Stomach (tissue), 8 donors: ENCODE measurements at regions not wholly inside any gene's neighbourhood (a gene's known extent, or its start where the extent isn't known, plus 50 kb on each side); places are given as distances from the start of the nearest gene placed in this dataset.

Experiments
- DNase-seq, 2 donors: peaks; one replicate each; pipeline versions ENCODE4 v3.0.0 to v3.0.0-alpha.2; 2013 to 2019
- H3K27ac ChIP-seq, 5 donors: fragments of 200-600 bp in 4 of 5; sonication (generic) in 4 of 5; one replicate each; pipeline ENCODE4 v1.5.1; 2013 to 2019; ENCODE audit warnings: mild to moderate bottlenecking in 1 of 5, moderate library complexity in 1 of 5
- H3K27me3 ChIP-seq, 3 donors: fragments of 200-600 bp; sonication (generic); one replicate each; pipeline ENCODE4 v1.5.1; 2017 to 2019; ENCODE audit warnings: mixed run types in 1 of 3
- H3K36me3 ChIP-seq, 4 donors: fragments of 200-600 bp; sonication (generic); 1 replicate in 3 of 4; 2 replicates in 1 of 4; pipeline ENCODE4 v1.5.1; 2016 to 2019
- H3K4me1 ChIP-seq, 4 donors: fragments of 200-600 bp; sonication (generic); one replicate each; pipeline ENCODE4 v1.5.1; 2016 to 2019
- H3K4me3 ChIP-seq, 4 donors: fragments of 200-600 bp; sonication (generic) in 3 of 4; one replicate each; pipeline ENCODE4 v1.5.1; 2016 to 2019; ENCODE audit warnings: mild to moderate bottlenecking in 1 of 4
- H3K9me3 ChIP-seq, 4 donors: fragments of 200-600 bp; sonication (generic); one replicate each; pipeline ENCODE4 v1.5.1; 2016 to 2019
- EP300 ChIP-seq: sonication (generic); formaldehyde crosslinking; IDR thresholded peaks from one replicate; pipeline ENCODE4 v1.6.1; 2017; ENCODE audit warnings: antibody characterized with exemption
- POLR2A ChIP-seq, 4 donors: fragments of 450-650 bp; IDR thresholded peaks; one replicate each; pipeline ENCODE4 v1.6.1; 2016; ENCODE audit warnings: antibody characterized with exemption in 4 of 4, control low read depth in 2 of 4, mild to moderate bottlenecking in 1 of 4, moderate library complexity in 1 of 4
- POLR2AphosphoS5 ChIP-seq, 3 donors: sonication (generic); formaldehyde crosslinking; IDR thresholded peaks; one replicate each; pipeline ENCODE4 v1.6.1; 2016; ENCODE audit warnings: antibody characterized with exemption in 3 of 3
- WGBS, 5 donors: extraction: QIAGEN DNeasy Blood & Tissue Kit in 3 of 5; methylation state at CpG; one replicate each; pipeline versions ENCODE4 v1.1.5 to v1.1.7; 2013 to 2018; 5-methylcytosine and 5-hydroxymethylcytosine counted together
- intact Hi-C: fragments of 100-400 bp; cut with DNase I; formaldehyde crosslinking; loops from one replicate; pipeline ENCODE4 v1.15.1; 2023; ENCODE audit warnings: low total_unique reads
- TF ChIP-seq, protein P1 (sequence below), 7 experiments: fragments of 450-650 bp in 4 of 7; fragments of 200-600 bp in 3 of 7; sonication (generic) in 3 of 7; IDR thresholded peaks; one replicate each; pipeline ENCODE4 v1.5.1; 2016 to 2019; ENCODE audit warnings: antibody characterized with exemption in 7 of 7, control low read depth in 2 of 7, mild to moderate bottlenecking in 1 of 7
- donor health status: healthy with polysubstance abuse.
- donor health status: Bipolar disorder and iron deficiency.
- donor health status: healthy.

DNA sequence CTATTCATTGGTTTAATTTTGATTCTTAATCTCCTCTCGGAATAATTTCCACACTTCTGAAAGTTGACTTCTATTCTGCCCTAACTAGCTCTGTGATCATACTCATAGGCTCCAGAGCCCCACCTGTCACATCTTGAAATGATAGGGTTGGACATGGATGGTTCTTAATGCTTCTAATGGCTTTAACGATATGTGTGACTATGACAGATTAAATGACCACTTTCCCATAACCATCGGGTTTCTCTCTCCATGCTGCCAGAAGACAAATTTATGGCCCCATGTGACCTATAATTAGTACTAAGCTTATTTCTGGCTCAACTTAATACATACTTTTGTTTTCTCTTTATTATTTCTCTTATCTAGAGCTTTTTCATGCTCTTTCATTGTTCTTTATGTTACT is 251.1 kb upstream of the TUT7 start:
- Histone ChIP-seq H3K9me3 (no peaks in the 10 kb centered on the region), H3K4me1 (no peaks in the 10 kb centered on the region), H3K27me3 (no peaks in the 10 kb centered on the region), H3K36me3 (no peaks in the 10 kb centered on the region), H3K4me3 (no peak overlapping the region), H3K27ac (no peak overlapping the region)
- no peak for DNase-seq
- no peak for TF ChIP-seq EP300
- TF ChIP-seq POLR2A (IDR thresholded peaks at IDR 0.05) = no peak
- TF ChIP-seq, protein P1, sequence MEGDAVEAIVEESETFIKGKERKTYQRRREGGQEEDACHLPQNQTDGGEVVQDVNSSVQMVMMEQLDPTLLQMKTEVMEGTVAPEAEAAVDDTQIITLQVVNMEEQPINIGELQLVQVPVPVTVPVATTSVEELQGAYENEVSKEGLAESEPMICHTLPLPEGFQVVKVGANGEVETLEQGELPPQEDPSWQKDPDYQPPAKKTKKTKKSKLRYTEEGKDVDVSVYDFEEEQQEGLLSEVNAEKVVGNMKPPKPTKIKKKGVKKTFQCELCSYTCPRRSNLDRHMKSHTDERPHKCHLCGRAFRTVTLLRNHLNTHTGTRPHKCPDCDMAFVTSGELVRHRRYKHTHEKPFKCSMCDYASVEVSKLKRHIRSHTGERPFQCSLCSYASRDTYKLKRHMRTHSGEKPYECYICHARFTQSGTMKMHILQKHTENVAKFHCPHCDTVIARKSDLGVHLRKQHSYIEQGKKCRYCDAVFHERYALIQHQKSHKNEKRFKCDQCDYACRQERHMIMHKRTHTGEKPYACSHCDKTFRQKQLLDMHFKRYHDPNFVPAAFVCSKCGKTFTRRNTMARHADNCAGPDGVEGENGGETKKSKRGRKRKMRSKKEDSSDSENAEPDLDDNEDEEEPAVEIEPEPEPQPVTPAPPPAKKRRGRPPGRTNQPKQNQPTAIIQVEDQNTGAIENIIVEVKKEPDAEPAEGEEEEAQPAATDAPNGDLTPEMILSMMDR (IDR thresholded peaks at IDR 0.05) = no peak
- no peak for TF ChIP-seq POLR2AphosphoS5 (IDR thresholded peaks at IDR 0.05)
- intact Hi-C loops = no loop called here
- WGBS, 5 donors = 56 to 70% (median 64%) methylated on average over 3 of the region's 3 CpGs

DNA sequence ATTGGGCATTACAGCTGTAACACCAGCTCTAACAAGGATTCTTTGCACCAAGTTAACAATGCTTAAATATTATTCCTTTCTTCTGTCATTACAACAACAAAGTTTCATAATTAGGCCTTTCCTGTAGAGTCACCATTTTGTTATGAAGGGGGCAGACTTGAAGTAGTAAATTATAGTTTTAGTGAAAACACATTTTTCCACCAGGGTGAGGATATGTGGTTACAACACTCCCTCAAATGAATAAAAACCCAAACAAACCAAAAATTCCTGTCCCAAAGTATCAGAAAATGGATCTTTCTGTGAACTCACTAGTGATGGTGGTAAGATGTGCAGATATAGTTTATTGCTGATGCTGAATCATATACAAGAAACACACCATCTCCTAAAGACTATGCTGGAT is 250.5 kb upstream of the TUT7 start:
- Histone ChIP-seq H3K27ac (no peak overlapping the region), H3K27me3 (no peaks in the 10 kb centered on the region), H3K36me3 (no peaks in the 10 kb centered on the region), H3K9me3 (no peaks in the 10 kb centered on the region), H3K4me3 (no peak overlapping the region), H3K4me1 (no peaks in the 10 kb centered on the region)
- intact Hi-C loops = no loop called here
- no peak for DNase-seq
- TF ChIP-seq POLR2AphosphoS5 (IDR thresholded peaks at IDR 0.05) = no peak
- TF ChIP-seq POLR2A (IDR thresholded peaks at IDR 0.05) = no peak
- no peak for TF ChIP-seq EP300
- TF ChIP-seq, protein P1 (IDR thresholded peaks at IDR 0.05) = no peak

DNA sequence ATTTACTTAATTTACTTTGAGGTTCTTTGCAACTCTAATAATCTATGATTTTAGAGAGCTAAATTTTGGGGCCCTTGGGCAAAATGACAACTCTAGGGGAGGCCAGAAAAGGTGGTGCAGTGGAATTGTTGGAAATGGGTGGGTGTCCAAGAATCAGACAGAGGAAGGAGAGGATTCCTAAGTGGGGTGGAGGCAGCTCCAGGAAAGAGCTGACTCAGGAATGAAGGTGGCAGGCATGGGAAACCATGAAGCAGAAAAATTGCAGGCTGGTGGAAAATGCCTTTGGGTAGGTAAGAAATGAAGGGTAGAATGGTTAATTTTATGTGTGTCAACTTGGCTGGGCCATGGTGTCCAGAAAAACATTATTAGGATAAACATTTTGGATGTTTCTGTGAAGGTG is 248.5 kb upstream of the TUT7 start:
- H3K4me3 ChIP-seq = no peak overlapping the region
- no peaks in the 10 kb centered on the region for H3K27me3 ChIP-seq
- H3K27ac ChIP-seq = no peak overlapping the region
- H3K36me3 ChIP-seq = no peaks in the 10 kb centered on the region
- intact Hi-C loops = no loop called here
- H3K4me1 ChIP-seq = no peaks in the 10 kb centered on the region
- no peak for TF ChIP-seq POLR2AphosphoS5 (IDR thresholded peaks at IDR 0.05)
- no peak for TF ChIP-seq EP300
- TF ChIP-seq POLR2A (IDR thresholded peaks at IDR 0.05) = no peak
- TF ChIP-seq, protein P1 (IDR thresholded peaks at IDR 0.05) = no peak
- no peak for DNase-seq
- H3K9me3 ChIP-seq = no peaks in the 10 kb centered on the region

DNA sequence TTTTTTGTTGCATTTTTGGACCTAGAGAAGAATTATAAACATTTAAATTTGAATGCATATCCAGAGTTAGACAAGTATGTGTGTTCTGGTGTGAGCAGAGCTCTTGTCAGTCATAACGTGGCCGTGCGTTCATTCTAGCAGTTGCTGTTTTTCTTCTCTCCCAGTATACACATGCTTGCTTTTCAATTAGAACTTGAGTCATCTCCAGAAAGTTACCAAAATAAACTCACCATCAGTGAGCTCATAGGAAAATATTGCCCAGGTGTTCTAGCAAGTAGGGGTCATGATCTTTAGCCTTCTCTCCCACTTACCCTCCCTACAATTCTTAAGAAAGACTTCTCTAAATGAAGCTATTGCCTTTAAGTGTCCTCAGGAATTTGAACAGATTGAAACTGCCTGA is 247.5 kb upstream of the TUT7 start:
- TF ChIP-seq POLR2A (IDR thresholded peaks at IDR 0.05) (no peak), EP300 (no peak), POLR2AphosphoS5 (IDR thresholded peaks at IDR 0.05) (no peak)
- TF ChIP-seq, protein P1 (IDR thresholded peaks at IDR 0.05) = no peak
- Histone ChIP-seq H3K4me1 (no peaks in the 10 kb centered on the region), H3K4me3 (no peak overlapping the region), H3K27me3 (no peaks in the 10 kb centered on the region), H3K9me3 (no peaks in the 10 kb centered on the region), H3K27ac (no peak overlapping the region), H3K36me3 (no peaks in the 10 kb centered on the region)
- WGBS, 5 donors = 35 to 68% (median 41%) methylated on average over 3 of the region's 3 CpGs
- intact Hi-C loops = no loop called here
- no peak for DNase-seq

DNA sequence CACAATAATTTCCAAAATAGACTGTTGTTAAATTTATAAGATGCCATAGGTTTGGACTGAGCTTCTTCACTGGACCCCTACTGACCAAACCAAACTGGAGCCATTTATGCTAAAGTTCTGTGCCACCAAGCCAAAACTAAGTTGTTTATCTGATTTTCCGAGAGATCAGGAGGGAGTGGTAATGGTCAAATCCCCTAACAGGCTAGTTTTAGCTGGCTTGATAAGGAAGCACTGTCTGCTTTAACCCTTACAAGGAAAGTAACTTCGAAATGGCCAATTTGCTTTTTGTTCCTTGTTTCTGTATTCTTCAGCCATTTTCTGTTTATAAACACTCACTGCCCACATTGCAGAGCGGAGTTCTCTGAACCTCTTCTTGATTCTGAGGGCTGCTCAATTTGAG is 246.8 kb upstream of the TUT7 start:
- DNase-seq = no peak
- Histone ChIP-seq H3K27me3 (no peaks in the 10 kb centered on the region), H3K4me3 (no peak overlapping the region), H3K27ac (no peak overlapping the region), H3K4me1 (no peaks in the 10 kb centered on the region), H3K9me3 (no peaks in the 10 kb centered on the region), H3K36me3 (no peaks in the 10 kb centered on the region)
- intact Hi-C loops = no loop called here
- TF ChIP-seq POLR2AphosphoS5 (IDR thresholded peaks at IDR 0.05) = no peak
- TF ChIP-seq EP300 = no peak
- TF ChIP-seq, protein P1 (IDR thresholded peaks at IDR 0.05) = no peak
- TF ChIP-seq POLR2A (IDR thresholded peaks at IDR 0.05) = no peak
- WGBS, 5 donors = 35 to 50% (median 47%) methylated on average over 3 of the region's 3 CpGs
